ENCODE measurements at regions not wholly inside any gene's neighbourhood (a gene's known extent, or its start where the extent isn't known, plus 50 kb on each side); places are given as distances from the start of the nearest gene placed in this dataset.

GRCh38 chr2:12273111-12273510 is 443.6 kb upstream of the TRIB2 start:
- no peak for ATAC-seq
- DNase-seq = no peak
- no peaks in the 10 kb centered on the region for H3K27me3 ChIP-seq
- no peak for TF ChIP-seq CTCF (IDR thresholded peaks at IDR 0.05)
- H3K4me3 ChIP-seq = no peak overlapping the region
- no peaks in the 10 kb centered on the region for H3K36me3 ChIP-seq
- no peaks in the 10 kb centered on the region for H3K9me3 ChIP-seq
- no peak overlapping the region for H3K27ac ChIP-seq
- H3K4me1 ChIP-seq = no peaks in the 10 kb centered on the region
- intact Hi-C loops (cut with DNase I) = no loop called here

- intact Hi-C loops (cut with DNase I) = no loop called here
- H3K36me3 ChIP-seq = no peaks in the 10 kb centered on the region
- no peaks in the 10 kb centered on the region for H3K27me3 ChIP-seq
- TF ChIP-seq CTCF (IDR thresholded peaks at IDR 0.05) = no peak
- no peaks in the 10 kb centered on the region for H3K4me1 ChIP-seq
- H3K27ac ChIP-seq = no peak overlapping the region
- H3K9me3 ChIP-seq = no peaks in the 10 kb centered on the region
- H3K4me3 ChIP-seq = no peak overlapping the region
- ATAC-seq (no peak), DNase-seq (no peak)
Observed at GRCh38 chr2:12274591-12274990, 442.1 kb upstream of the TRIB2 start.

- TF ChIP-seq CTCF (IDR thresholded peaks at IDR 0.05) = no peak
- no peak for ATAC-seq
- no peaks in the 10 kb centered on the region for H3K4me1 ChIP-seq
- no peaks in the 10 kb centered on the region for H3K9me3 ChIP-seq
- no peaks in the 10 kb centered on the region for H3K27me3 ChIP-seq
- no peak for DNase-seq
- H3K27ac ChIP-seq = no peak overlapping the region
- H3K4me3 ChIP-seq = no peak overlapping the region
- intact Hi-C loops (cut with DNase I) = no loop called here
- no peaks in the 10 kb centered on the region for H3K36me3 ChIP-seq
Observed at GRCh38 chr2:12277241-12278034, 439.3 kb upstream of the TRIB2 start.

- H3K9me3 ChIP-seq = no peaks in the 10 kb centered on the region
- no peak overlapping the region for H3K27ac ChIP-seq
- ATAC-seq (no peak), DNase-seq (no peak)
- H3K27me3 ChIP-seq = no peaks in the 10 kb centered on the region
- TF ChIP-seq CTCF (IDR thresholded peaks at IDR 0.05) = no peak
- no peaks in the 10 kb centered on the region for H3K4me1 ChIP-seq
- intact Hi-C loops (cut with DNase I) = no loop called here
- H3K36me3 ChIP-seq = no peaks in the 10 kb centered on the region
- H3K4me3 ChIP-seq = no peak overlapping the region
Observed at GRCh38 chr2:12278217-12278750, 438.5 kb upstream of the TRIB2 start.

- ATAC-seq (no peak), DNase-seq (no peak)
- Histone ChIP-seq H3K9me3 (no peaks in the 10 kb centered on the region), H3K27me3 (no peaks in the 10 kb centered on the region), H3K4me1 (no peaks in the 10 kb centered on the region), H3K27ac (no peak overlapping the region), H3K4me3 (no peak overlapping the region), H3K36me3 (no peaks in the 10 kb centered on the region)
- TF ChIP-seq CTCF (IDR thresholded peaks at IDR 0.05) = no peak
- intact Hi-C loops (cut with DNase I) = no loop called here
Observed at GRCh38 chr2:12282780-12283695, 433.7 kb upstream of the TRIB2 start.

Measured in left lung (tissue), 4 donors.